PC-3 (cell line): ENCODE measurements at regions not wholly inside any gene's neighbourhood (a gene's known extent, or its start where the extent isn't known, plus 50 kb on each side); places are given as distances from the start of the nearest gene placed in this dataset.

Source experiments
- ATAC-seq: fragments of 200-7000 bp; cut with Tn5 transposase; 2 replicates; pipeline ENCODE4 v1.9.1; 2020; ENCODE audit warnings: mild to moderate bottlenecking, moderate library complexity
- BruUV-seq: library from RNA; stranded (reverse); fragments of 400-500 nt; replicated peaks from 2 replicates; lab custom pipeline; 2021; lab: Mats Ljungman, UMichigan
- CTCF ChIA-PET: fragments of 300-600 bp; sonication (Branson Sonifier 250); formaldehyde crosslinking; loops from one replicate; lab custom pipeline; 2022; ENCODE audit warnings: antibody characterized with exemption; lab: Charles Lee
- POLR2A ChIA-PET: fragments of 300-600 bp; sonication (Branson Sonifier 250); formaldehyde crosslinking; loops from one replicate; lab custom pipeline; 2022; ENCODE audit warnings: antibody characterized with exemption; ENCODE audit not compliant: unreplicated experiment; lab: Charles Lee
- DNase-seq: peaks from one replicate; pipeline ENCODE4 v3.0.0-alpha.2; 2015
- H2AFZ ChIP-seq: fragments of 300-600 bp; sonication (generic); 2 replicates; pipeline ENCODE4 v1.6.0; 2016; ENCODE audit warnings: antibody characterized with exemption, low read length
- H3F3A ChIP-seq: fragments of 300-600 bp; sonication (generic); one replicate; pipeline ENCODE4 v1.6.0; 2017; ENCODE audit warnings: antibody characterized with exemption, low read length, control low read depth, mild to moderate bottlenecking; ENCODE audit not compliant: unreplicated experiment
- H3K27ac ChIP-seq: fragments of 300-600 bp; sonication (generic); 2 replicates; pipeline ENCODE4 v1.5.1; 2016; ENCODE audit warnings: mild to moderate bottlenecking, low read length
- H3K27me3 ChIP-seq: fragments of 300-600 bp; sonication (generic); 2 replicates; pipeline ENCODE4 v1.6.1; 2016; ENCODE audit warnings: low read length, mixed read lengths
- H3K36me3 ChIP-seq: fragments of 300-600 bp; sonication (generic); 2 replicates; pipeline ENCODE4 v1.6.1; 2016; ENCODE audit warnings: low read depth, mixed run types, low read length, mixed read lengths
- H3K4me1 ChIP-seq: fragments of 300-600 bp; sonication (generic); 2 replicates; pipeline ENCODE4 v1.5.1; 2016; ENCODE audit warnings: low read length; ENCODE audit not compliant: insufficient read depth
- H3K4me2 ChIP-seq: fragments of 300-600 bp; sonication (generic); 2 replicates; pipeline ENCODE4 v1.6.0; 2016; ENCODE audit warnings: low read length
- H3K4me3 ChIP-seq: fragments of 300-600 bp; sonication (generic); 2 replicates; pipeline ENCODE4 v1.5.1; 2016; ENCODE audit warnings: mild to moderate bottlenecking, low read length, mixed read lengths
- H3K79me2 ChIP-seq: fragments of 300-600 bp; sonication (generic); 2 replicates; pipeline ENCODE4 v1.6.1; 2017; ENCODE audit warnings: low read length, mixed read lengths
- H3K9ac ChIP-seq: fragments of 300-600 bp; sonication (generic); 2 replicates; pipeline ENCODE4 v1.6.0; 2016; ENCODE audit warnings: mild to moderate bottlenecking, low read length
- H3K9me2 ChIP-seq: fragments of 300-600 bp; sonication (generic); replicated peaks from 2 replicates; pipeline ENCODE4 v1.6.1; 2016; ENCODE audit warnings: mixed run types, low read length, mixed read lengths
- H3K9me3 ChIP-seq: fragments of 300-600 bp; sonication (generic); 2 replicates; pipeline ENCODE4 v1.6.1; 2016; ENCODE audit warnings: low read length, mixed read lengths
- H4K20me1 ChIP-seq: fragments of 300-600 bp; sonication (generic); 2 replicates; pipeline ENCODE4 v1.6.1; 2016; ENCODE audit warnings: low read length, mixed read lengths
- EZH2 ChIP-seq: fragments of 300-600 bp; sonication (generic); IDR thresholded peaks from one replicate; pipeline ENCODE4 v1.6.1; 2017; ENCODE audit warnings: antibody characterized with exemption, mild to moderate bottlenecking, low read length; ENCODE audit not compliant: unreplicated experiment
- EZH2phosphoT487 ChIP-seq: fragments of 300-600 bp; sonication (generic); IDR thresholded peaks from 2 replicates; pipeline ENCODE4 v1.6.1; 2018; ENCODE audit warnings: mild to moderate bottlenecking, antibody characterized with exemption, low read length, borderline replicate concordance
- intact Hi-C: fragments of 100-400 bp; cut with micrococcal nuclease; formaldehyde crosslinking; loops from 2 replicates; pipeline ENCODE4 v1.9.0; 2023
- TF ChIP-seq, protein P1 (sequence below): fragments of 300-600 bp; sonication (generic); conservative IDR thresholded peaks from 2 replicates; pipeline ENCODE4 v1.5.1; 2017; ENCODE audit warnings: antibody characterized with exemption, low read depth, mild to moderate bottlenecking, low read length

- no peaks in the 10 kb centered on the region for H4K20me1 ChIP-seq
- peaks cover 18% of the 10 kb centered on the region for H3K4me1 ChIP-seq
- no peak for TF ChIP-seq EZH2
- TF ChIP-seq, protein P1, sequence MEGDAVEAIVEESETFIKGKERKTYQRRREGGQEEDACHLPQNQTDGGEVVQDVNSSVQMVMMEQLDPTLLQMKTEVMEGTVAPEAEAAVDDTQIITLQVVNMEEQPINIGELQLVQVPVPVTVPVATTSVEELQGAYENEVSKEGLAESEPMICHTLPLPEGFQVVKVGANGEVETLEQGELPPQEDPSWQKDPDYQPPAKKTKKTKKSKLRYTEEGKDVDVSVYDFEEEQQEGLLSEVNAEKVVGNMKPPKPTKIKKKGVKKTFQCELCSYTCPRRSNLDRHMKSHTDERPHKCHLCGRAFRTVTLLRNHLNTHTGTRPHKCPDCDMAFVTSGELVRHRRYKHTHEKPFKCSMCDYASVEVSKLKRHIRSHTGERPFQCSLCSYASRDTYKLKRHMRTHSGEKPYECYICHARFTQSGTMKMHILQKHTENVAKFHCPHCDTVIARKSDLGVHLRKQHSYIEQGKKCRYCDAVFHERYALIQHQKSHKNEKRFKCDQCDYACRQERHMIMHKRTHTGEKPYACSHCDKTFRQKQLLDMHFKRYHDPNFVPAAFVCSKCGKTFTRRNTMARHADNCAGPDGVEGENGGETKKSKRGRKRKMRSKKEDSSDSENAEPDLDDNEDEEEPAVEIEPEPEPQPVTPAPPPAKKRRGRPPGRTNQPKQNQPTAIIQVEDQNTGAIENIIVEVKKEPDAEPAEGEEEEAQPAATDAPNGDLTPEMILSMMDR, result no peak
- no peak for TF ChIP-seq EZH2phosphoT487
- BruUV-seq, result no TSS peak
- H3F3A ChIP-seq, result no peaks in the 10 kb centered on the region
- H3K4me3 ChIP-seq, result no peak overlapping the region
- POLR2A ChIA-PET, result no interaction called here
- H3K27me3 ChIP-seq, result no peaks in the 10 kb centered on the region
- intact Hi-C loops, result no loop called here
- CTCF ChIA-PET, result no interaction called here
- ATAC-seq (peak; percentile 48), DNase-seq (peak; percentile 43)
- no peaks in the 10 kb centered on the region for H3K79me2 ChIP-seq
- no peak overlapping the region for H3K9ac ChIP-seq
- no peak overlapping the region for H3K27ac ChIP-seq
- H3K4me2 ChIP-seq, result no peak overlapping the region
- no peaks in the 10 kb centered on the region for H3K36me3 ChIP-seq
- no peaks in the 10 kb centered on the region for H3K9me3 ChIP-seq
- H3K9me2 ChIP-seq, result no peaks in the 10 kb centered on the region
- no peak overlapping the region for H2AFZ ChIP-seq
Measured at GRCh38 chr1:217018648-217019047, 295.4 kb upstream of the ESRRG start.

DNA sequence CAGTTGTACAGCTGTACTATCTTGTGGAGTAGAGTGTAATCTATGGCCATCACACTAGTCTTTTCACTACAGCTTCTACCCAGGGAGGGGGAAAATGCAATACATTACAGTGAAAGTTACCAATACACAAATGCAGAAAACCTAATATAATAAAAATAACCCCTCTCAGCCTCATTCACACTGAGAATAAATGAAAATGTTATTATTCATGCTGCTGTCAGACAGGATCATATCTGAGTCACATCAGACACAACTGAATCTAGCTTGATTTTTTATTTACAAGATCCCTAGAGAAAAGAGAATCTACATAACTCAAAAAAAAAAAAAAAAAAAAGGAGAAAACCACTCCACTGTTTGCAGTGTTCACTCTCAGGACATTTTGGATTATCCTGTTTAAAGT is 293.9 kb upstream of the ESRRG start:
- no peaks in the 10 kb centered on the region for H3K27me3 ChIP-seq
- H4K20me1 ChIP-seq, result no peaks in the 10 kb centered on the region
- H3K36me3 ChIP-seq, result no peaks in the 10 kb centered on the region
- no peak overlapping the region; the same call in 1 of the 2 replicates for H3K4me2 ChIP-seq
- ChIA-PET CTCF (no interaction called here), POLR2A (interaction anchor here (0.5 kb wide), 1 partner anchor 10 kb away, joined by 4 read pairs; no protein-coding TSS in a partner anchor)
- no peak overlapping the region for H3K9ac ChIP-seq
- DNase-seq (peak; percentile 50), ATAC-seq (peak; percentile 74)
- intact Hi-C loops, result no loop called here
- BruUV-seq, result no TSS peak
- H3K4me3 ChIP-seq, result no peak overlapping the region
- no peaks in the 10 kb centered on the region for H3K9me2 ChIP-seq
- no peaks in the 10 kb centered on the region for H3K9me3 ChIP-seq
- no peak overlapping the region for H2AFZ ChIP-seq
- TF ChIP-seq EZH2phosphoT487, result no peak
- TF ChIP-seq EZH2, result no peak
- TF ChIP-seq, protein P1, result no peak
- H3F3A ChIP-seq, result no peaks in the 10 kb centered on the region
- H3K27ac ChIP-seq, result no peak overlapping the region
- H3K79me2 ChIP-seq, result no peaks in the 10 kb centered on the region
- peaks cover 22% of the 10 kb centered on the region for H3K4me1 ChIP-seq

GRCh38 chr1:217014066-217014465 is 290.8 kb upstream of the ESRRG start:
- ChIA-PET POLR2A (no interaction called here), CTCF (no interaction called here)
- H3K4me2 ChIP-seq, result no peak overlapping the region
- H3K27me3 ChIP-seq, result no peaks in the 10 kb centered on the region
- H4K20me1 ChIP-seq, result no peaks in the 10 kb centered on the region
- H3F3A ChIP-seq, result no peaks in the 10 kb centered on the region
- H3K4me1 ChIP-seq, result peaks cover 41% of the 10 kb centered on the region
- DNase-seq (no peak), ATAC-seq (no peak)
- no peaks in the 10 kb centered on the region for H3K79me2 ChIP-seq
- no peak for TF ChIP-seq EZH2phosphoT487
- no peak for TF ChIP-seq EZH2
- TF ChIP-seq, protein P1, result no peak
- intact Hi-C loops, result no loop called here
- no peak overlapping the region for H3K9ac ChIP-seq
- H3K9me3 ChIP-seq, result no peaks in the 10 kb centered on the region
- no peak overlapping the region for H3K27ac ChIP-seq
- no peaks in the 10 kb centered on the region for H3K36me3 ChIP-seq
- H2AFZ ChIP-seq, result no peak overlapping the region
- no peak overlapping the region for H3K4me3 ChIP-seq
- no TSS peak for BruUV-seq
- H3K9me2 ChIP-seq, result no peaks in the 10 kb centered on the region
